D721Med (cell line): ENCODE measurements at regions not wholly inside any gene's neighbourhood (a gene's known extent, or its start where the extent isn't known, plus 50 kb on each side); places are given as distances from the start of the nearest gene placed in this dataset.
A peak's percentile ranks its signal among the peaks of the same experiment; 100 is the strongest.

Experiments used
- DNase-seq: peaks from one replicate; pipeline ENCODE4 v3.0.0; 2011; ENCODE audit warnings: low spot score; ENCODE audit not compliant: insufficient read length
- FAIRE-seq: peaks from 2 replicates; lab custom pipeline; 2011; peaks lifted over from hg19 to GRCh38; lab: Jason Lieb, UNC
- TF ChIP-seq, protein P1 (sequence below): IDR thresholded peaks from 2 replicates; pipeline ENCODE4 v1.5.1; 2012; ENCODE audit warnings: mild to moderate bottlenecking, control low read depth; ENCODE audit not compliant: insufficient read depth; ENCODE audit errors: missing control alignments

DNA sequence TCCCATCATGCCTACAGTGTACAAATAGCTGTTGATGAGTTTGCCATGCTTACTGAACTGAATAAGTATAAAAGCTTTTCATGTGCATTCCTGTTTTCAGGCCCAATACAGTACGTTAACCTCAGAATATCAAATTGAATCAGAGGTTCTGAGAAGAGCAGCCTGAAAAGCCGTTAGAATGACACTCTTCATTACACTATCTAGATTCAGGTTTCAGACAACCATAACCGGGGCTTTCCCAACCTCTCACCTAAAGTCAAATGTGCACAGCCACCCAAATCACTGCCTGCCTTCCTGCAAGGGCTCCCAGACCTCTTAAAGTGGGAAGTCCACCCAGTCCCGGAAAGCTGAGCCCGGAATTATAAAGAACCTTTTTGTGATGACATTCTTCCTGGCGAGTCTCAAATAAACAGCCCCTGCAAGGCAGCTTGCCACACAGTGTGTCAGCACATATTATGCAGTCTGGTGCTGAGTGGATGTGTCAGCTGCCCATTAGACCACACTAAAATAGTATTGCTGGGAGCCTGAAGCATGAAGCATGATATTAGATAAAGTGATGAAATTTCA is 245.8 kb downstream of the TLE4 start:
- FAIRE-seq (no peak), DNase-seq (no peak)

DNA sequence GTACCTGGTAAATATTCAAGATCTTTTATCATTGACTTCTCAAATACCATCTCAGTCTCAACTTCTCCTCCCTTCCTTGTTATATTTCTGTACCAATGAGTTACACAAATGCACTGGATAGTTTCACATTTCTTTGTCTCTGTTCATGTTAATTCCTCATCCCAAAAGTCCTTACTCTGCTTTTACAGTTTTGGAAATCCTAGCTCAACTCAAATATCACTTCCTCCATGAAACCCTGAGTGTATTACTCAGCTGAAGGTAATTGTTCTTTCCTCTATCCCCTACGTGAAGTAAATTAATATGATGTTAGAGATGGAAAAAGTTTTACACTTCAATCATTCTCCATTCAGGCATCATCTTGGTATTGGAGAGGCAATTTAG is 241.5 kb downstream of the TLE4 start:
- no peak for FAIRE-seq
- no peak for DNase-seq

More for the DNA sequence above, 245.8 kb downstream of the TLE4 start:
- TF ChIP-seq, protein P1, sequence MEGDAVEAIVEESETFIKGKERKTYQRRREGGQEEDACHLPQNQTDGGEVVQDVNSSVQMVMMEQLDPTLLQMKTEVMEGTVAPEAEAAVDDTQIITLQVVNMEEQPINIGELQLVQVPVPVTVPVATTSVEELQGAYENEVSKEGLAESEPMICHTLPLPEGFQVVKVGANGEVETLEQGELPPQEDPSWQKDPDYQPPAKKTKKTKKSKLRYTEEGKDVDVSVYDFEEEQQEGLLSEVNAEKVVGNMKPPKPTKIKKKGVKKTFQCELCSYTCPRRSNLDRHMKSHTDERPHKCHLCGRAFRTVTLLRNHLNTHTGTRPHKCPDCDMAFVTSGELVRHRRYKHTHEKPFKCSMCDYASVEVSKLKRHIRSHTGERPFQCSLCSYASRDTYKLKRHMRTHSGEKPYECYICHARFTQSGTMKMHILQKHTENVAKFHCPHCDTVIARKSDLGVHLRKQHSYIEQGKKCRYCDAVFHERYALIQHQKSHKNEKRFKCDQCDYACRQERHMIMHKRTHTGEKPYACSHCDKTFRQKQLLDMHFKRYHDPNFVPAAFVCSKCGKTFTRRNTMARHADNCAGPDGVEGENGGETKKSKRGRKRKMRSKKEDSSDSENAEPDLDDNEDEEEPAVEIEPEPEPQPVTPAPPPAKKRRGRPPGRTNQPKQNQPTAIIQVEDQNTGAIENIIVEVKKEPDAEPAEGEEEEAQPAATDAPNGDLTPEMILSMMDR = no peak

GRCh38 chr9:79812507-79813257 is 240.9 kb downstream of the TLE4 start:
- TF ChIP-seq, protein P1 = no peak
- FAIRE-seq (no peak), DNase-seq (no peak)

More for the DNA sequence above, 241.5 kb downstream of the TLE4 start:
- TF ChIP-seq, protein P1 = no peak

- DNase-seq (no peak), FAIRE-seq (no peak)
- TF ChIP-seq, protein P1 = no peak
These were observed 240.3 kb downstream of the TLE4 start for GRCh38 chr9:79812099-79812498.

DNA sequence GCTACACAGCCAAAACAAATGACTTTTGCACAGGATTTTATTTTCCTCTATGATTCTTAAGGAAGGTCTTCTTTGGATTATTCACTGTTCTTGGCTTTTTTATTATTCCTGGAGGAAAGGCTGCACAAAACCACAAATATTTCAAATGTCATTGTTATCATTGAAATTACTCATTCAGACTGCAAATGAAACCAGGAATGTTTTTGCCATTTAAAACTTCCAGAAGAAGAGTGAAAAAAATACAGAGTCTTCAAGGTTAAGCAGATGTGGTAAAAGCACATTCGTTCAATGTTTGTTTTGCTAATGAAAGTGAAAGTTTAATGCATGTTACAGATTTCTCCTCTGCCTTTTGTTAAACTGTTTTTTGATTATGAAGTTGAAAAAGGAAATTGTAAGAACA is 238.2 kb downstream of the TLE4 start:
- TF ChIP-seq, protein P1 = no peak
- FAIRE-seq = no peak
- no peak for DNase-seq

- FAIRE-seq (no peak), DNase-seq (no peak)
- TF ChIP-seq, protein P1 = no peak
These were observed 237.6 kb downstream of the TLE4 start for GRCh38 chr9:79809316-79809876.

DNA sequence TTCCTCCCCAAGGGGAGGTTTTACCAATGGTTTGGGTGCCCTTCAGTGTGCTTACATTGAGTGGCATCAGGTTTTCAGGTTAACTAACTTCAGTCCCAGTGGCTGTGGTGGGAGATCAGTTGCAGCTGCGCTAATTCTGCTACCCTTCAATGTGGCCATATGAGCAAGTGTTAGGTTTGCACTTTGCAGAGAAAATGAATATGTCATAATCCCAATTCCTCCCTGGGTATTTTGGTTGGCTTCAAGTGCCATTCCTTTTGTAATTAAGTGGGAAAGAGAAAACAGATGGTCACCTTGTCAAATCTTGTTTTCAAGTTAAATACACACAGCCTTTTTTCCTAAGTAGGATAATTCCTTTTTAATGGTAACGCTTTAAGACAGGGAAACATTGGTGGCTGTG is 236.2 kb downstream of the TLE4 start:
- FAIRE-seq (peak; percentile 94), DNase-seq (no peak)
- TF ChIP-seq, protein P1 = no peak
